ENCODE measurements at regions not wholly inside any gene's neighbourhood (a gene's known extent, or its start where the extent isn't known, plus 50 kb on each side); places are given as distances from the start of the nearest gene placed in this dataset.

GRCh38 chr1:208603721-208604120 is 359.5 kb upstream of the PLXNA2 start:
- WGBS, 2 donors = 73 to 79% methylated on average over 2 of the region's 2 CpGs
- TF ChIP-seq POLR2A (IDR thresholded peaks at IDR 0.05) = no peak
- no peak for TF ChIP-seq CTCF (IDR thresholded peaks at IDR 0.05)
- intact Hi-C loops (cut with DNase I; ENCODE audit: low total_unique reads) = no loop called here
- no peak for DNase-seq (ENCODE audit: low spot score in 2 of 2)
- H3K4me3 ChIP-seq (ENCODE audit: low read depth, poor library complexity, severe bottlenecking) = no peak overlapping the region

GRCh38 chr1:208604295-208604694 is 360.1 kb upstream of the PLXNA2 start:
- 56 to 61% methylated on average over 4 of the region's 4 CpGs for WGBS, 2 donors
- DNase-seq (ENCODE audit: low spot score in 2 of 2) = no peak
- intact Hi-C loops (cut with DNase I; ENCODE audit: low total_unique reads) = no loop called here
- H3K4me3 ChIP-seq (ENCODE audit: low read depth, poor library complexity, severe bottlenecking) = no peak overlapping the region
- no peak for TF ChIP-seq CTCF (IDR thresholded peaks at IDR 0.05)
- no peak for TF ChIP-seq POLR2A (IDR thresholded peaks at IDR 0.05)

- DNase-seq (ENCODE audit: low spot score in 2 of 2) = no peak
- H3K4me3 ChIP-seq (ENCODE audit: low read depth, poor library complexity, severe bottlenecking) = no peak overlapping the region
- intact Hi-C loops (cut with DNase I; ENCODE audit: low total_unique reads) = no loop called here
- no peak for TF ChIP-seq CTCF (IDR thresholded peaks at IDR 0.05)
- no peak for TF ChIP-seq POLR2A (IDR thresholded peaks at IDR 0.05)
- WGBS, 2 donors = 73 to 77% methylated on average over 3 of the region's 3 CpGs
Observed at GRCh38 chr1:208606959-208607358, 362.8 kb upstream of the PLXNA2 start.

GRCh38 chr1:208607616-208608015 is 363.4 kb upstream of the PLXNA2 start:
- WGBS, 2 donors = 60 to 63% methylated on average over 1 of the region's 1 CpG
- DNase-seq (ENCODE audit: low spot score in 2 of 2) = no peak
- intact Hi-C loops (cut with DNase I; ENCODE audit: low total_unique reads) = no loop called here
- H3K4me3 ChIP-seq (ENCODE audit: low read depth, poor library complexity, severe bottlenecking) = no peak overlapping the region
- TF ChIP-seq CTCF (IDR thresholded peaks at IDR 0.05) (no peak), POLR2A (IDR thresholded peaks at IDR 0.05) (no peak)

- TF ChIP-seq POLR2A (IDR thresholded peaks at IDR 0.05) (no peak), CTCF (IDR thresholded peaks at IDR 0.05) (no peak)
- intact Hi-C loops (cut with DNase I; ENCODE audit: low total_unique reads) = no loop called here
- H3K4me3 ChIP-seq (ENCODE audit: low read depth, poor library complexity, severe bottlenecking) = no peak overlapping the region
- no peak for DNase-seq (ENCODE audit: low spot score in 2 of 2)
- 65 to 98% methylated on average over 2 of the region's 2 CpGs for WGBS, 2 donors
Observed at GRCh38 chr1:208614610-208615009, 370.4 kb upstream of the PLXNA2 start.

- H3K4me3 ChIP-seq (ENCODE audit: low read depth, poor library complexity, severe bottlenecking) = no peak overlapping the region
- intact Hi-C loops (cut with DNase I; ENCODE audit: low total_unique reads) = no loop called here
- TF ChIP-seq CTCF (IDR thresholded peaks at IDR 0.05) (no peak), POLR2A (IDR thresholded peaks at IDR 0.05) (no peak)
- DNase-seq (ENCODE audit: low spot score in 2 of 2) = no peak
Observed at GRCh38 chr1:208615371-208615770, 371.2 kb upstream of the PLXNA2 start.

Measured in lower leg skin (tissue), 4 donors.